Neural cell (in vitro differentiated cells): ENCODE measurements at regions not wholly inside any gene's neighbourhood (a gene's known extent, or its start where the extent isn't known, plus 50 kb on each side); places are given as distances from the start of the nearest gene placed in this dataset.

ENCODE experiments used
- H2AFZ ChIP-seq: fragments of 200-600, 300-800 bp; sonication (generic), shearing (Covaris generic); 2 replicates; pipeline ENCODE4 v1.6.0; 2014; ENCODE audit warnings: low read depth, mild to moderate bottlenecking, antibody characterized with exemption, low read length, moderate library complexity
- H3F3A ChIP-seq: fragments of 200-600 bp; shearing (Covaris generic); 2 replicates; pipeline ENCODE4 v1.6.1; 2016; ENCODE audit warnings: mild to moderate bottlenecking, moderate library complexity, mixed read lengths, antibody characterized with exemption, low read length; ENCODE audit not compliant: insufficient read depth, poor library complexity, severe bottlenecking
- H3K27ac ChIP-seq: fragments of 200-600, 300-800 bp; sonication (generic), shearing (Covaris generic); 2 replicates; pipeline ENCODE4 v1.5.1; 2014; ENCODE audit warnings: mild to moderate bottlenecking, low read length, moderate library complexity
- H3K27me3 ChIP-seq: fragments of 300-800, 200-600 bp; sonication (generic), shearing (Covaris generic); 2 replicates; pipeline ENCODE4 v1.6.0; 2014; ENCODE audit warnings: mild to moderate bottlenecking, low read depth, low read length, moderate library complexity; ENCODE audit not compliant: insufficient read depth
- H3K36me3 ChIP-seq: fragments of 300-800, 200-600 bp; sonication (generic), shearing (Covaris generic); 2 replicates; pipeline ENCODE4 v1.5.1; 2014; ENCODE audit warnings: mild to moderate bottlenecking, antibody characterized with exemption, low read length, moderate library complexity; ENCODE audit not compliant: insufficient read depth
- H3K4me2 ChIP-seq: fragments of 300-800, 200-600 bp; sonication (generic), shearing (Covaris generic); 2 replicates; pipeline ENCODE4 v1.6.0; 2014; ENCODE audit warnings: mild to moderate bottlenecking, low read length
- H3K4me3 ChIP-seq: fragments of 300-800, 200-600 bp; sonication (generic), shearing (Covaris generic); 2 replicates; pipeline ENCODE4 v1.5.1; 2014; ENCODE audit warnings: mild to moderate bottlenecking, low read length, moderate library complexity
- H3K79me2 ChIP-seq: fragments of 200-600 bp; shearing (Covaris generic); replicated peaks from 2 replicates; pipeline ENCODE4 v1.6.0; 2014; ENCODE audit warnings: mild to moderate bottlenecking, low read length, moderate library complexity; ENCODE audit not compliant: insufficient read depth
- H3K9ac ChIP-seq: fragments of 300-800, 200-600 bp; sonication (generic), shearing (Covaris generic); 2 replicates; pipeline ENCODE4 v1.6.1; 2016; ENCODE audit warnings: mild to moderate bottlenecking, low read length, mixed read lengths
- H3K9me2 ChIP-seq: fragments of 200-600 bp; shearing (Covaris generic); 2 replicates; pipeline ENCODE4 v1.6.1; 2016; ENCODE audit warnings: mild to moderate bottlenecking, low read length, mixed read lengths; ENCODE audit not compliant: insufficient read depth
- H3K9me3 ChIP-seq: fragments of 200-600, 300-800 bp; sonication (generic), shearing (Covaris generic); 2 replicates; pipeline ENCODE4 v1.6.1; 2016; ENCODE audit warnings: mild to moderate bottlenecking, mixed run types, low read length, moderate library complexity, mixed read lengths
- H4K20me1 ChIP-seq: fragments of 200-600 bp; shearing (Covaris generic); 2 replicates; pipeline ENCODE4 v1.6.1; 2016; ENCODE audit warnings: mild to moderate bottlenecking, mixed run types; ENCODE audit not compliant: insufficient read depth
- CTCF ChIP-seq: fragments of 450-650 bp; IDR thresholded peaks from 2 replicates; pipeline ENCODE4 v1.5.1; 2014; ENCODE audit warnings: antibody characterized with exemption, mild to moderate bottlenecking, moderate library complexity; ENCODE audit not compliant: poor library complexity, severe bottlenecking
- EP300 ChIP-seq: fragments of 450-650 bp; conservative IDR thresholded peaks from 2 replicates; pipeline ENCODE4 v1.6.1; 2014; ENCODE audit warnings: antibody characterized with exemption, mild to moderate bottlenecking, moderate library complexity; ENCODE audit not compliant: poor library complexity, severe bottlenecking
- EZH2 ChIP-seq: fragments of 200-600, 300-800 bp; shearing (Covaris generic), sonication (generic); IDR thresholded peaks from 2 replicates; pipeline ENCODE4 v1.6.1; 2014; ENCODE audit warnings: antibody characterized with exemption, low read length, borderline replicate concordance, mild to moderate bottlenecking; ENCODE audit not compliant: insufficient read depth, poor library complexity, severe bottlenecking
- MXI1 ChIP-seq: fragments of 450-650 bp; conservative IDR thresholded peaks from 2 replicates; pipeline ENCODE4 v1.6.1; 2014; ENCODE audit warnings: antibody characterized with exemption, mild to moderate bottlenecking; ENCODE audit not compliant: poor library complexity, severe bottlenecking
- POLR2AphosphoS5 ChIP-seq: IDR thresholded peaks from 2 replicates; pipeline ENCODE4 v1.6.1; 2012
- RAD21 ChIP-seq: fragments of 450-650 bp; conservative IDR thresholded peaks from 2 replicates; pipeline ENCODE4 v1.6.1; 2014; ENCODE audit warnings: antibody characterized with exemption, mild to moderate bottlenecking, moderate library complexity
- REST ChIP-seq: IDR thresholded peaks from 2 replicates; pipeline ENCODE4 v1.6.1; 2012; ENCODE audit warnings: borderline replicate concordance
- SMC3 ChIP-seq: fragments of 450-650 bp; conservative IDR thresholded peaks from 2 replicates; pipeline ENCODE4 v1.6.1; 2014; ENCODE audit warnings: antibody characterized with exemption, mild to moderate bottlenecking, moderate library complexity; ENCODE audit not compliant: poor library complexity
- TAF1 ChIP-seq: IDR thresholded peaks from 2 replicates; pipeline ENCODE4 v1.6.1; 2012; ENCODE audit warnings: low read depth

GRCh38 chrY:7701676-7702075, 790.1 kb upstream of the AMELY start:
- H4K20me1 ChIP-seq: no peaks in the 10 kb centered on the region
- H3K36me3 ChIP-seq: no peaks in the 10 kb centered on the region
- H3K27me3 ChIP-seq: no peaks in the 10 kb centered on the region
- TF ChIP-seq RAD21 (no peak), TAF1 (no peak), CTCF (no peak), EZH2 (no peak), EP300 (no peak), SMC3 (no peak), REST (no peak), POLR2AphosphoS5 (no peak), MXI1 (no peak)
- no peaks in the 10 kb centered on the region for H3K79me2 ChIP-seq
- H3K9ac ChIP-seq: no peak overlapping the region
- no peak overlapping the region for H2AFZ ChIP-seq
- no peaks in the 10 kb centered on the region for H3K9me3 ChIP-seq
- no peaks in the 10 kb centered on the region for H3K9me2 ChIP-seq
- no peaks in the 10 kb centered on the region for H3F3A ChIP-seq
- no peak overlapping the region for H3K4me2 ChIP-seq
- H3K4me3 ChIP-seq: no peak overlapping the region
- no peak overlapping the region for H3K27ac ChIP-seq

- H3K27ac ChIP-seq: no peak overlapping the region
- H3K9me2 ChIP-seq: no peaks in the 10 kb centered on the region
- no peaks in the 10 kb centered on the region for H3K36me3 ChIP-seq
- no peak overlapping the region for H3K4me2 ChIP-seq
- no peaks in the 10 kb centered on the region for H3K9me3 ChIP-seq
- H3K27me3 ChIP-seq: no peaks in the 10 kb centered on the region
- H3K9ac ChIP-seq: no peak overlapping the region
- no peaks in the 10 kb centered on the region for H3K79me2 ChIP-seq
- H3K4me3 ChIP-seq: no peak overlapping the region
- no peaks in the 10 kb centered on the region for H4K20me1 ChIP-seq
- TF ChIP-seq MXI1 (no peak), POLR2AphosphoS5 (no peak), CTCF (no peak), EZH2 (no peak), SMC3 (no peak), RAD21 (no peak), EP300 (no peak)
- H2AFZ ChIP-seq: no peak overlapping the region
- H3F3A ChIP-seq: no peaks in the 10 kb centered on the region
Observed at GRCh38 chrY:7697506-7697905, 786.0 kb upstream of the AMELY start.
